Lung (tissue), 11 donors: ENCODE measurements at regions not wholly inside any gene's neighbourhood (a gene's known extent, or its start where the extent isn't known, plus 50 kb on each side); places are given as distances from the start of the nearest gene placed in this dataset.

ENCODE experiments used
- ATAC-seq: fragments of 200-7000 bp; cut with Tn5 transposase; one replicate; pipeline ENCODE4 v1.9.1; 2020; ENCODE audit warnings: moderate number of reproducible peaks; ENCODE audit not compliant: insufficient read depth, low FRiP score
- DNase-seq, 3 donors: peaks; one replicate each; pipeline ENCODE4 v3.0.0-alpha.2; 2013 to 2017
- H3K27ac ChIP-seq, 2 donors: one replicate each; pipeline ENCODE4 v1.5.1; 2013; ENCODE audit warnings: mild to moderate bottlenecking in 2 of 2, moderate library complexity in 2 of 2, control low read depth in 1 of 2, inconsistent platforms in 1 of 2, low read depth in 1 of 2, low read length in 1 of 2
- H3K27me3 ChIP-seq, 3 donors: one replicate each; pipeline ENCODE4 v1.5.1; 2013; ENCODE audit warnings: low read length in 2 of 3; ENCODE audit not compliant: control insufficient read depth in 3 of 3, insufficient read depth in 3 of 3
- H3K36me3 ChIP-seq, 4 donors: one replicate each; pipeline ENCODE4 v1.5.1; 2013; ENCODE audit warnings: low read length in 4 of 4, mild to moderate bottlenecking in 1 of 4, moderate library complexity in 1 of 4; ENCODE audit not compliant: control insufficient read depth in 4 of 4, insufficient read depth in 4 of 4
- H3K4me1 ChIP-seq, 5 donors: one replicate each; pipeline ENCODE4 v1.5.1; 2013; ENCODE audit warnings: low read length in 5 of 5, mild to moderate bottlenecking in 2 of 5, moderate library complexity in 1 of 5; ENCODE audit not compliant: control insufficient read depth in 5 of 5, insufficient read depth in 5 of 5
- H3K4me3 ChIP-seq: one replicate; pipeline ENCODE4 v1.5.1; 2013; ENCODE audit warnings: mild to moderate bottlenecking, control low read depth, moderate library complexity
- H3K9ac ChIP-seq, 2 donors: one replicate each; pipeline ENCODE4 v1.5.1; 2013; ENCODE audit warnings: low read length in 2 of 2, control low read depth in 1 of 2; ENCODE audit not compliant: insufficient read depth in 1 of 2
- H3K9me3 ChIP-seq, 4 donors: one replicate each; pipeline ENCODE4 v1.5.1; 2013; ENCODE audit warnings: low read length in 3 of 4, mild to moderate bottlenecking in 1 of 4, moderate library complexity in 1 of 4; ENCODE audit not compliant: control insufficient read depth in 4 of 4, insufficient read depth in 3 of 4
- WGBS, 2 donors: extraction: QIAGEN DNeasy Blood & Tissue Kit; methylation state at CpG; one replicate each; pipeline ENCODE4 v1.1.7; 2013; 5-methylcytosine and 5-hydroxymethylcytosine counted together
- TF ChIP-seq, protein P1 (sequence below): IDR thresholded peaks from 2 replicates; pipeline ENCODE4 v1.5.1; 2012; ENCODE audit warnings: mild to moderate bottlenecking; ENCODE audit errors: control extremely low read depth, extremely low read depth
- donor health status: control.
- donor health status: control.
- donor health status: Bipolar disorder and iron deficiency.
- donor health status: healthy.
- donor health status: DM: yes; HTN: yes; CAD: no.

GRCh38 chr7:28277364-28277763 is 96.8 kb upstream of the JAZF1 start:
- H3K27ac ChIP-seq: no peak overlapping the region
- DNase-seq (no peak), ATAC-seq (no peak)
- no peaks in the 10 kb centered on the region for H3K36me3 ChIP-seq
- H3K9ac ChIP-seq: no peak overlapping the region
- peaks cover 0 to 2% (median 0%) of the 10 kb centered on the region in 4 donors for H3K9me3 ChIP-seq
- H3K4me3 ChIP-seq: no peak overlapping the region
- 60 to 82% methylated on average over 1 of the region's 1 CpG for WGBS, 2 donors
- peaks cover 0 to 3% (median 0%) of the 10 kb centered on the region in 3 donors for H3K27me3 ChIP-seq
- H3K4me1 ChIP-seq: no peaks in the 10 kb centered on the region
- TF ChIP-seq, protein P1, sequence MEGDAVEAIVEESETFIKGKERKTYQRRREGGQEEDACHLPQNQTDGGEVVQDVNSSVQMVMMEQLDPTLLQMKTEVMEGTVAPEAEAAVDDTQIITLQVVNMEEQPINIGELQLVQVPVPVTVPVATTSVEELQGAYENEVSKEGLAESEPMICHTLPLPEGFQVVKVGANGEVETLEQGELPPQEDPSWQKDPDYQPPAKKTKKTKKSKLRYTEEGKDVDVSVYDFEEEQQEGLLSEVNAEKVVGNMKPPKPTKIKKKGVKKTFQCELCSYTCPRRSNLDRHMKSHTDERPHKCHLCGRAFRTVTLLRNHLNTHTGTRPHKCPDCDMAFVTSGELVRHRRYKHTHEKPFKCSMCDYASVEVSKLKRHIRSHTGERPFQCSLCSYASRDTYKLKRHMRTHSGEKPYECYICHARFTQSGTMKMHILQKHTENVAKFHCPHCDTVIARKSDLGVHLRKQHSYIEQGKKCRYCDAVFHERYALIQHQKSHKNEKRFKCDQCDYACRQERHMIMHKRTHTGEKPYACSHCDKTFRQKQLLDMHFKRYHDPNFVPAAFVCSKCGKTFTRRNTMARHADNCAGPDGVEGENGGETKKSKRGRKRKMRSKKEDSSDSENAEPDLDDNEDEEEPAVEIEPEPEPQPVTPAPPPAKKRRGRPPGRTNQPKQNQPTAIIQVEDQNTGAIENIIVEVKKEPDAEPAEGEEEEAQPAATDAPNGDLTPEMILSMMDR: no peak

- 83 to 89% methylated on average over 2 of the region's 2 CpGs for WGBS, 2 donors
- peaks cover 0 to 2% (median 0%) of the 10 kb centered on the region in 4 donors for H3K9me3 ChIP-seq
- DNase-seq: no peak
- no peaks in the 10 kb centered on the region for H3K36me3 ChIP-seq
- TF ChIP-seq, protein P1: no peak
- ATAC-seq: no peak
- no peak overlapping the region for H3K4me3 ChIP-seq
- H3K9ac ChIP-seq: no peak overlapping the region
- no peaks in the 10 kb centered on the region for H3K4me1 ChIP-seq
- H3K27ac ChIP-seq: no peak overlapping the region
- H3K27me3 ChIP-seq: peaks cover 0 to 3% (median 0%) of the 10 kb centered on the region in 3 donors
Measured at GRCh38 chr7:28277958-28278357, 97.4 kb upstream of the JAZF1 start.

GRCh38 chr7:28280516-28280915 is 99.9 kb upstream of the JAZF1 start:
- no peak for DNase-seq
- Histone ChIP-seq H3K9me3 (peaks cover 0 to 2% (median 0%) of the 10 kb centered on the region in 4 donors), H3K9ac (no peak overlapping the region), H3K4me3 (no peak overlapping the region), H3K27me3 (peaks cover 0 to 3% (median 0%) of the 10 kb centered on the region in 3 donors), H3K27ac (no peak overlapping the region), H3K36me3 (no peaks in the 10 kb centered on the region), H3K4me1 (no peaks in the 10 kb centered on the region)
- whole genome bisulfite sequencing, 2 donors: 55 to 81% methylated on average over 3 of the region's 3 CpGs
- no peak for ATAC-seq
- TF ChIP-seq, protein P1: no peak

- no peak overlapping the region for H3K4me3 ChIP-seq
- WGBS, 2 donors: 86 to 94% methylated on average over 2 of the region's 2 CpGs
- ATAC-seq (no peak), DNase-seq (no peak)
- no peaks in the 10 kb centered on the region for H3K4me1 ChIP-seq
- TF ChIP-seq, protein P1: no peak
- no peaks in the 10 kb centered on the region for H3K36me3 ChIP-seq
- peaks cover 0 to 2% (median 0%) of the 10 kb centered on the region in 3 donors for H3K27me3 ChIP-seq
- H3K27ac ChIP-seq: no peak overlapping the region
- H3K9me3 ChIP-seq: no peaks in the 10 kb centered on the region
- no peak overlapping the region for H3K9ac ChIP-seq
Measured at GRCh38 chr7:28290496-28290895, 109.9 kb upstream of the JAZF1 start.
